ENCODE measurements at regions not wholly inside any gene's neighbourhood (a gene's known extent, or its start where the extent isn't known, plus 50 kb on each side); places are given as distances from the start of the nearest gene placed in this dataset.

GRCh38 chr10:28959850-28960501 is 282.7 kb downstream of the BAMBI start:
- TF ChIP-seq, protein P1, sequence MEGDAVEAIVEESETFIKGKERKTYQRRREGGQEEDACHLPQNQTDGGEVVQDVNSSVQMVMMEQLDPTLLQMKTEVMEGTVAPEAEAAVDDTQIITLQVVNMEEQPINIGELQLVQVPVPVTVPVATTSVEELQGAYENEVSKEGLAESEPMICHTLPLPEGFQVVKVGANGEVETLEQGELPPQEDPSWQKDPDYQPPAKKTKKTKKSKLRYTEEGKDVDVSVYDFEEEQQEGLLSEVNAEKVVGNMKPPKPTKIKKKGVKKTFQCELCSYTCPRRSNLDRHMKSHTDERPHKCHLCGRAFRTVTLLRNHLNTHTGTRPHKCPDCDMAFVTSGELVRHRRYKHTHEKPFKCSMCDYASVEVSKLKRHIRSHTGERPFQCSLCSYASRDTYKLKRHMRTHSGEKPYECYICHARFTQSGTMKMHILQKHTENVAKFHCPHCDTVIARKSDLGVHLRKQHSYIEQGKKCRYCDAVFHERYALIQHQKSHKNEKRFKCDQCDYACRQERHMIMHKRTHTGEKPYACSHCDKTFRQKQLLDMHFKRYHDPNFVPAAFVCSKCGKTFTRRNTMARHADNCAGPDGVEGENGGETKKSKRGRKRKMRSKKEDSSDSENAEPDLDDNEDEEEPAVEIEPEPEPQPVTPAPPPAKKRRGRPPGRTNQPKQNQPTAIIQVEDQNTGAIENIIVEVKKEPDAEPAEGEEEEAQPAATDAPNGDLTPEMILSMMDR (IDR thresholded peaks at IDR 0.05 in 2 of 3, conservative IDR thresholded peaks at IDR 0.05 in 1 of 3; ENCODE audit: borderline replicate concordance in 1 of 3, insufficient read depth in 1 of 3, low read depth in 2 of 3, low read length in 2 of 3): no peak
- no peak for TF ChIP-seq POLR2A (IDR thresholded peaks at IDR 0.05; ENCODE audit: borderline replicate concordance, extremely low read depth, insufficient read depth, insufficient read length)
- no peak for TF ChIP-seq SP1 (IDR thresholded peaks at IDR 0.05; ENCODE audit: low read depth)

All from HCT116 (cell line).